IMR-90 (cell line): ENCODE measurements at regions not wholly inside any gene's neighbourhood (a gene's known extent, or its start where the extent isn't known, plus 50 kb on each side); places are given as distances from the start of the nearest gene placed in this dataset.

Experiments used
- ATAC-seq: fragments of 200-7000 bp; cut with Tn5 transposase; 2 replicates; pipeline ENCODE4 v1.9.1; 2020; ENCODE audit warnings: low read depth, mild to moderate bottlenecking, moderate library complexity
- BruUV-seq: library from RNA; stranded (reverse); fragments of 400-500 nt; replicated peaks from 2 replicates; lab custom pipeline; 2021; lab: Mats Ljungman, UMichigan
- CTCF ChIA-PET: fragments of 300-600 bp; formaldehyde crosslinking; extraction: SDS; loops from one replicate; lab custom pipeline; 2021; ENCODE audit warnings: antibody characterized with exemption; lab: Yijun Ruan, JAX
- POLR2A ChIA-PET: fragments of 300-600 bp; sonication (Branson Sonifier 250); formaldehyde crosslinking; loops from one replicate; lab custom pipeline; 2022; ENCODE audit warnings: antibody characterized with exemption; ENCODE audit not compliant: unreplicated experiment; lab: Charles Lee
- DNase-seq: peaks from one replicate; pipeline ENCODE4 v3.0.0; 2013
- H2AFZ ChIP-seq: replicated peaks from 2 replicates; pipeline ENCODE3; 2013; ENCODE audit warnings: low read length, mild to moderate bottlenecking; ENCODE audit not compliant: poor library complexity
- H2AK5ac ChIP-seq: 2 replicates; pipeline ENCODE4 v1.6.1; 2013; ENCODE audit warnings: low read depth, low read length, inconsistent platforms
- H2AK9ac ChIP-seq: replicated peaks from 2 replicates; pipeline ENCODE3; 2013; ENCODE audit warnings: mild to moderate bottlenecking, low read depth, low read length, moderate library complexity; ENCODE audit not compliant: poor library complexity
- H2BK120ac ChIP-seq: 2 replicates; pipeline ENCODE4 v1.6.1; 2013; ENCODE audit warnings: low read depth, low read length, inconsistent platforms
- H2BK15ac ChIP-seq: 3 replicates; pipeline ENCODE4 v1.6.1; 2013; ENCODE audit warnings: low read depth, low read length, inconsistent platforms
- H2BK20ac ChIP-seq: 2 replicates; pipeline ENCODE4 v1.6.1; 2013; ENCODE audit warnings: low read depth, mild to moderate bottlenecking, inconsistent platforms, low read length, moderate library complexity
- H2BK5ac ChIP-seq: 2 replicates; pipeline ENCODE4 v1.6.1; 2013; ENCODE audit warnings: mild to moderate bottlenecking, low read depth, low read length, inconsistent platforms; ENCODE audit not compliant: poor library complexity, severe bottlenecking
- H3K14ac ChIP-seq: replicated peaks from 2 replicates; pipeline ENCODE4 v1.6.1; 2013; ENCODE audit warnings: low read depth, low read length, inconsistent platforms
- H3K18ac ChIP-seq: 2 replicates; pipeline ENCODE4 v1.6.1; 2013; ENCODE audit warnings: low read depth, low read length, control low read depth
- H3K23ac ChIP-seq: 2 replicates; pipeline ENCODE4 v1.6.1; 2013; ENCODE audit warnings: low read depth, low read length, inconsistent platforms
- H3K27ac ChIP-seq: 2 replicates; pipeline ENCODE4 v1.5.1; 2013; ENCODE audit warnings: mild to moderate bottlenecking, control low read depth, low read length; ENCODE audit not compliant: insufficient read depth
- H3K27me3 ChIP-seq: 2 replicates; pipeline ENCODE4 v1.6.1; 2013; ENCODE audit warnings: low read length; ENCODE audit not compliant: control insufficient read depth, insufficient read depth
- H3K36me3 ChIP-seq: 2 replicates; pipeline ENCODE4 v1.6.1; 2013; ENCODE audit warnings: low read length, mixed read lengths; ENCODE audit not compliant: control insufficient read depth, insufficient read depth
- H3K4ac ChIP-seq: 2 replicates; pipeline ENCODE4 v1.6.1; 2013; ENCODE audit warnings: low read depth, low read length, inconsistent platforms
- H3K4me1 ChIP-seq: 2 replicates; pipeline ENCODE4 v1.6.1; 2013; ENCODE audit warnings: low read length, mixed read lengths; ENCODE audit not compliant: control insufficient read depth, insufficient read depth
- H3K4me2 ChIP-seq: 2 replicates; pipeline ENCODE4 v1.6.1; 2013; ENCODE audit warnings: low read depth, mild to moderate bottlenecking, control low read depth, low read length, moderate library complexity
- H3K4me3 ChIP-seq: 2 replicates; pipeline ENCODE4 v1.5.1; 2013; ENCODE audit warnings: low read depth, mild to moderate bottlenecking, control low read depth, low read length, moderate library complexity; ENCODE audit not compliant: insufficient read depth
- H3K56ac ChIP-seq: 2 replicates; pipeline ENCODE4 v1.6.1; 2013; ENCODE audit warnings: low read length, inconsistent platforms; ENCODE audit not compliant: insufficient read depth; ENCODE audit errors: extremely low read depth
- H3K79me1 ChIP-seq, 2 experiments: 2 replicates each; pipeline ENCODE4 v1.6.1; 2013; ENCODE audit warnings: low read length in 2 of 2, inconsistent platforms in 1 of 2, low read depth in 1 of 2
- H3K9ac ChIP-seq: 2 replicates; pipeline ENCODE4 v1.6.1; 2013; ENCODE audit warnings: low read depth, low read length, control low read depth
- H3K9me1 ChIP-seq: 2 replicates; pipeline ENCODE4 v1.6.1; 2013; ENCODE audit warnings: low read length, inconsistent platforms; ENCODE audit not compliant: insufficient read depth
- H3K9me3 ChIP-seq: 2 replicates; pipeline ENCODE4 v1.6.1; 2013; ENCODE audit warnings: low read length; ENCODE audit not compliant: control insufficient read depth, insufficient read depth
- H4K20me1 ChIP-seq: 2 replicates; pipeline ENCODE4 v1.6.1; 2013; ENCODE audit warnings: low read length, inconsistent platforms; ENCODE audit not compliant: insufficient read depth
- H4K5ac ChIP-seq: 2 replicates; pipeline ENCODE4 v1.6.1; 2013; ENCODE audit warnings: mild to moderate bottlenecking, low read depth, low read length, control low read depth
- H4K8ac ChIP-seq, 2 experiments: 2 replicates each; pipeline ENCODE4 v1.6.1; 2013; ENCODE audit warnings: low read depth in 2 of 2, low read length in 2 of 2, control low read depth in 1 of 2, inconsistent platforms in 1 of 2
- H4K91ac ChIP-seq: 2 replicates; pipeline ENCODE4 v1.6.1; 2013; ENCODE audit warnings: low read depth, low read length, inconsistent platforms; ENCODE audit not compliant: insufficient read depth
- CEBPB ChIP-seq: IDR thresholded peaks from 2 replicates; pipeline ENCODE4 v1.6.1; 2012; ENCODE audit warnings: low read depth, low read length, improper control_type of control experiment
- CHD1 ChIP-seq: IDR thresholded peaks from 2 replicates; pipeline ENCODE4 v1.6.1; 2012; ENCODE audit warnings: low read depth, low read length, improper control_type of control experiment
- ELK1 ChIP-seq: fragments of 150-350 bp; IDR thresholded peaks from 2 replicates; pipeline ENCODE4 v1.6.1; 2016; ENCODE audit warnings: low read depth, mild to moderate bottlenecking, low read length, moderate library complexity, borderline replicate concordance
- MAFK ChIP-seq: IDR thresholded peaks from 2 replicates; pipeline ENCODE4 v1.6.1; 2012; ENCODE audit warnings: low read depth, low read length, improper control_type of control experiment
- MXI1 ChIP-seq: IDR thresholded peaks from 2 replicates; pipeline ENCODE4 v1.6.1; 2012; ENCODE audit warnings: low read depth, mild to moderate bottlenecking, low read length, moderate library complexity, borderline replicate concordance
- WGBS, 2 experiments: methylation state at CpG; one replicate each; pipeline versions ENCODE4 v1.1.5 to v1.1.7; 2013; ENCODE audit warnings: missing lambda C conversion rate in 2 of 2; ENCODE audit not compliant: insufficient read length in 1 of 2; ENCODE audit errors: extremely low coverage in 2 of 2; 5-methylcytosine and 5-hydroxymethylcytosine counted together
- dilution Hi-C: fragments of 300-500 bp; cut with HindIII; formaldehyde crosslinking; loops from one replicate; pipeline ENCODE4 v1.14.3; 2018; ENCODE audit warnings: low sequenced_read_pairs; ENCODE audit not compliant: unreplicated experiment
- in situ Hi-C: fragments of 300-500 bp; cut with MboI; formaldehyde crosslinking; loops from 3 replicates; pipeline ENCODE4 v1.14.3; 2019; ENCODE audit warnings: low sequenced_read_pairs, inconsistent platforms, mixed read lengths
- intact Hi-C: fragments of 100-400 bp; cut with micrococcal nuclease; formaldehyde crosslinking; loops from 2 replicates; pipeline ENCODE4 v1.10.0; 2022

DNA sequence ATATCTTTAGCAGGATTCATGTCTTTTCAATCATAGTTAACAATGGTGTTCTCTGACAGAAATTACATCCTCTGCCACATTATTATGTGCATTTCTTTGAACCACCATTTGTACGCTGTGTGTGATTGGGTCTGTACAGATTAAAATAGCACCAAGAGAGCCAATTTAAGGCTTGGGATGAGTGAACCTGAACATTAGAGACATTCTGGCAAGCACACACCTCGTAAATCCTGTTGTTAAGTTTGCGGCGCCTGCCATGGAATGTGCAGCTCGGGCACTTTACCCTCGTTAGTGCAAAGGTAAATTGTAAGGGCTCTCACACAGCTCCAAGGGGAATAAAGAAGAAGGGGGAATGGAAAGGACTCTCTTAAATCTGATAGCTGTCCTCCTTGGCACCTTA, 482.4 kb upstream of the DPPA4 start:
- Histone ChIP-seq H3K4me2 (no peak overlapping the region), H3K27ac (no peak overlapping the region), H2AFZ (no peak overlapping the region), H3K23ac (no peak overlapping the region), H2AK5ac (no peak overlapping the region), H3K18ac (no peak overlapping the region), H2BK120ac (no peak overlapping the region), H2BK5ac (no peak overlapping the region), H3K9ac (no peak overlapping the region), H3K79me1 (no peaks in the 10 kb centered on the region), H2AK9ac (no peak overlapping the region), H3K4me1 (no peaks in the 10 kb centered on the region), H4K91ac (no peak overlapping the region), H3K4me3 (no peak overlapping the region), H2BK20ac (no peak overlapping the region), H3K9me1 (no peaks in the 10 kb centered on the region), H3K14ac (no peak overlapping the region), H4K20me1 (no peaks in the 10 kb centered on the region), H3K27me3 (no peaks in the 10 kb centered on the region), H4K5ac (no peak overlapping the region), H3K36me3 (no peaks in the 10 kb centered on the region), H3K9me3 (no peaks in the 10 kb centered on the region), H3K56ac (no peak overlapping the region), H2BK15ac (no peak overlapping the region), H4K8ac (no peak overlapping the region), H3K4ac (no peak overlapping the region)
- in situ Hi-C loops = no loop called here
- ChIA-PET POLR2A (no interaction called here), CTCF (no interaction called here)
- dilution Hi-C loops = no loop called here
- ATAC-seq (no peak), DNase-seq (no peak)
- WGBS, 2 experiments = no CpG with 5 or more reads among the region's 6 CpGs
- TF ChIP-seq MXI1 (no peak), CEBPB (no peak), CHD1 (no peak), MAFK (no peak), ELK1 (no peak)
- intact Hi-C loops = no loop called here
- no TSS peak for BruUV-seq
